GM10248 (cell line): ENCODE measurements at regions not wholly inside any gene's neighbourhood (a gene's known extent, or its start where the extent isn't known, plus 50 kb on each side); places are given as distances from the start of the nearest gene placed in this dataset.

Experiments
- CTCF ChIA-PET: fragments of 300-600 bp; sonication (Branson Sonifier 250); formaldehyde crosslinking; extraction: SDS; loops from one replicate; lab custom pipeline; 2021; ENCODE audit warnings: antibody characterized with exemption; lab: Yijun Ruan, JAX
- POLR2A ChIA-PET: fragments of 350-650 bp; sonication (Branson Sonifier 250); formaldehyde crosslinking; extraction: SDS; loops from one replicate; lab custom pipeline; 2020; ENCODE audit warnings: antibody characterized with exemption; lab: Yijun Ruan, JAX
- DNase-seq: peaks from one replicate; pipeline ENCODE4 v3.0.0; 2012; ENCODE audit errors: extremely low spot score
- CTCF ChIP-seq: IDR thresholded peaks from 2 replicates; pipeline ENCODE4 v1.5.1; 2012; ENCODE audit warnings: mild to moderate bottlenecking, low read depth; ENCODE audit errors: extremely low read depth, missing control alignments, control extremely low read depth

- CTCF ChIA-PET, result interaction anchor here (1.5 kb wide), 1 partner anchor 9 kb away, joined by 4 read pairs; no protein-coding TSS in a partner anchor
- DNase-seq, result no peak
- POLR2A ChIA-PET, result no interaction called here
- TF ChIP-seq CTCF, result no peak
Observed at GRCh38 chr20:55755861-55756260, 249.5 kb downstream of the CBLN4 start.

- TF ChIP-seq CTCF, result no peak
- ChIA-PET POLR2A (no interaction called here), CTCF (interaction anchor here (1.5 kb wide), 1 partner anchor 9 kb away, joined by 4 read pairs; no protein-coding TSS in a partner anchor)
- no peak for DNase-seq
Observed at GRCh38 chr20:55755411-55755810, 249.9 kb downstream of the CBLN4 start.

GRCh38 chr20:55746723-55747122 is 258.6 kb downstream of the CBLN4 start:
- ChIA-PET CTCF (interaction anchor here (1.2 kb wide), 1 partner anchor 12 kb away, joined by 3 read pairs; no protein-coding TSS in a partner anchor), POLR2A (no interaction called here)

GRCh38 chr20:55745840-55746239 is 259.5 kb downstream of the CBLN4 start:
- TF ChIP-seq CTCF, result no peak
- ChIA-PET POLR2A (no interaction called here), CTCF (interaction anchor here (1.2 kb wide), 1 partner anchor 13 kb away, joined by 3 read pairs; no protein-coding TSS in a partner anchor)
- no peak for DNase-seq

More at GRCh38 chr20:55746723-55747122, 258.6 kb downstream of the CBLN4 start:
- no peak for TF ChIP-seq CTCF
- DNase-seq, result no peak

GRCh38 chr20:55744896-55745295 is 260.4 kb downstream of the CBLN4 start:
- CTCF ChIA-PET, result no interaction called here
- POLR2A ChIA-PET, result no interaction called here
- TF ChIP-seq CTCF, result no peak
- no peak for DNase-seq

- POLR2A ChIA-PET, result no interaction called here
- no peak for DNase-seq
- CTCF ChIA-PET, result no interaction called here
- no peak for TF ChIP-seq CTCF
Observed at GRCh38 chr20:55741801-55742200, 263.5 kb downstream of the CBLN4 start.
